B cell (primary cell): ENCODE measurements at regions not wholly inside any gene's neighbourhood (a gene's known extent, or its start where the extent isn't known, plus 50 kb on each side); places are given as distances from the start of the nearest gene placed in this dataset.

ENCODE experiments used
- ATAC-seq: fragments of 200-7000 bp; cut with Tn5 transposase; one replicate; pipeline ENCODE4 v1.10.0; 2021; ENCODE audit warnings: low read depth, mild to moderate bottlenecking, moderate number of reproducible peaks, moderate library complexity
- CTCF ChIA-PET: fragments of 350-600 bp; sonication (Branson Sonifier 250); formaldehyde crosslinking; loops from one replicate; lab custom pipeline; 2021; ENCODE audit warnings: antibody characterized with exemption, inconsistent platforms; lab: Charles Lee
- POLR2A ChIA-PET: fragments of 350-600 bp; sonication (Branson Sonifier 250); formaldehyde crosslinking; loops from one replicate; lab custom pipeline; 2021; ENCODE audit warnings: antibody characterized with exemption; lab: Charles Lee
- DNase-seq: peaks from one replicate; pipeline ENCODE4 v3.0.0; 2013
- H2AFZ ChIP-seq: 2 replicates; pipeline ENCODE4 v1.6.1; 2012; ENCODE audit warnings: mild to moderate bottlenecking, low read depth, low read length; ENCODE audit not compliant: insufficient read depth, poor library complexity, severe bottlenecking
- H3K27ac ChIP-seq, 2 donors: 1 replicate in 1 of 2; 2 replicates in 1 of 2; pipeline ENCODE4 v1.5.1; 2012 to 2013; ENCODE audit warnings: low read length in 2 of 2, mild to moderate bottlenecking in 2 of 2, moderate library complexity in 1 of 2
- H3K27me3 ChIP-seq, 4 experiments: fragments of 200-600 bp in 1 of 4; sonication (generic) in 1 of 4; replicated peaks in 1 of 4; 1 replicate in 2 of 4; 2 replicates in 2 of 4; pipeline versions ENCODE4 v1.6.1 to v1.7.0; 2013 to 2016; ENCODE audit warnings: low read length in 3 of 4, mild to moderate bottlenecking in 2 of 4, mixed read lengths in 1 of 4, moderate library complexity in 1 of 4; ENCODE audit not compliant: insufficient read depth in 4 of 4, control insufficient read depth in 3 of 4; ENCODE audit errors: control extremely low read depth in 1 of 4
- H3K36me3 ChIP-seq, 2 experiments: replicated peaks in 1 of 2; 1 replicate in 1 of 2; 2 replicates in 1 of 2; pipeline versions ENCODE4 v1.6.1 to v1.7.1; 2013; ENCODE audit warnings: low read length in 1 of 2; ENCODE audit not compliant: insufficient read depth in 2 of 2, control insufficient read depth in 1 of 2; ENCODE audit errors: control extremely low read depth in 1 of 2, extremely low read depth in 1 of 2
- H3K4me1 ChIP-seq, 2 donors: fragments of 200-600 bp in 1 of 2; sonication (generic) in 1 of 2; 1 replicate in 1 of 2; 2 replicates in 1 of 2; pipeline versions ENCODE4 v1.5.1 to v1.6.1; 2013 to 2017; ENCODE audit warnings: low read length in 2 of 2; ENCODE audit not compliant: control insufficient read depth in 2 of 2, insufficient read depth in 2 of 2
- H3K4me2 ChIP-seq: replicated peaks from 2 replicates; pipeline ENCODE3; 2012; ENCODE audit warnings: mild to moderate bottlenecking, low read depth, low read length; ENCODE audit not compliant: poor library complexity, severe bottlenecking
- H3K4me3 ChIP-seq, 5 experiments: fragments of 200-600 bp in 1 of 5; sonication (generic) in 1 of 5; 1 replicate in 3 of 5; 2 replicates in 2 of 5; pipeline versions ENCODE4 v1.5.1 to v1.7.0; 2011 to 2016; ENCODE audit warnings: low read length in 4 of 5, mild to moderate bottlenecking in 4 of 5, low read depth in 2 of 5, control low read depth in 1 of 5, moderate library complexity in 1 of 5; ENCODE audit not compliant: insufficient read depth in 1 of 5; ENCODE audit errors: control extremely low read depth in 1 of 5, extremely low read depth in 1 of 5
- H3K79me2 ChIP-seq: fragments of 200-600 bp; sonication (generic); one replicate; pipeline ENCODE4 v1.6.0; 2016; ENCODE audit warnings: low read length; ENCODE audit not compliant: control insufficient read depth, insufficient read depth
- H3K9ac ChIP-seq: fragments of 200-600 bp; sonication (generic); 2 replicates; pipeline ENCODE4 v1.6.1; 2017; ENCODE audit warnings: mild to moderate bottlenecking, low read length, moderate library complexity
- H3K9me3 ChIP-seq, 3 donors: one replicate each; pipeline versions ENCODE4 v1.6.1 to v1.7.1; 2013; ENCODE audit warnings: low read length in 2 of 3; ENCODE audit not compliant: control insufficient read depth in 2 of 3, insufficient read depth in 1 of 3; ENCODE audit errors: control extremely low read depth in 1 of 3
- H4K20me1 ChIP-seq: 2 replicates; pipeline ENCODE4 v1.6.0; 2012; ENCODE audit warnings: mild to moderate bottlenecking, low read length; ENCODE audit not compliant: insufficient read depth, control insufficient read depth, poor library complexity, severe bottlenecking
- H3K27ac Mint-ChIP-seq: one replicate; pipeline ENCODE4 v1.8.0; 2021; ENCODE audit warnings: mixed read lengths
- H3K27me3 Mint-ChIP-seq: one replicate; pipeline ENCODE4 v1.8.0; 2021; ENCODE audit warnings: mixed read lengths
- H3K4me1 Mint-ChIP-seq: one replicate; pipeline ENCODE4 v1.8.0; 2021; ENCODE audit warnings: mixed read lengths
- H3K4me3 Mint-ChIP-seq: one replicate; pipeline ENCODE4 v1.8.0; 2021; ENCODE audit warnings: mixed read lengths
- H3K9me3 Mint-ChIP-seq: one replicate; pipeline ENCODE4 v1.8.0; 2022; ENCODE audit warnings: mixed read lengths; ENCODE audit not compliant: insufficient read depth
- EZH2 ChIP-seq: IDR thresholded peaks from 2 replicates; pipeline ENCODE4 v1.6.1; 2012; ENCODE audit warnings: borderline replicate concordance, low read depth, mild to moderate bottlenecking, moderate library complexity, low read length; ENCODE audit not compliant: insufficient read depth, poor library complexity, severe bottlenecking
- WGBS: methylation state at CpG from one replicate; pipeline ENCODE4 v1.1.5; 2013; ENCODE audit warnings: missing lambda C conversion rate; ENCODE audit not compliant: insufficient coverage; 5-methylcytosine and 5-hydroxymethylcytosine counted together
- intact Hi-C: fragments of 100-400 bp; cut with micrococcal nuclease; formaldehyde crosslinking; loops from one replicate; pipeline ENCODE4 v1.10.0; 2022
- TF ChIP-seq, protein P1 (sequence below): fragments of 200-600 bp; IDR thresholded peaks from one replicate; pipeline ENCODE4 v1.8.0; 2022; ENCODE audit warnings: antibody characterized with exemption, mild to moderate bottlenecking

DNA sequence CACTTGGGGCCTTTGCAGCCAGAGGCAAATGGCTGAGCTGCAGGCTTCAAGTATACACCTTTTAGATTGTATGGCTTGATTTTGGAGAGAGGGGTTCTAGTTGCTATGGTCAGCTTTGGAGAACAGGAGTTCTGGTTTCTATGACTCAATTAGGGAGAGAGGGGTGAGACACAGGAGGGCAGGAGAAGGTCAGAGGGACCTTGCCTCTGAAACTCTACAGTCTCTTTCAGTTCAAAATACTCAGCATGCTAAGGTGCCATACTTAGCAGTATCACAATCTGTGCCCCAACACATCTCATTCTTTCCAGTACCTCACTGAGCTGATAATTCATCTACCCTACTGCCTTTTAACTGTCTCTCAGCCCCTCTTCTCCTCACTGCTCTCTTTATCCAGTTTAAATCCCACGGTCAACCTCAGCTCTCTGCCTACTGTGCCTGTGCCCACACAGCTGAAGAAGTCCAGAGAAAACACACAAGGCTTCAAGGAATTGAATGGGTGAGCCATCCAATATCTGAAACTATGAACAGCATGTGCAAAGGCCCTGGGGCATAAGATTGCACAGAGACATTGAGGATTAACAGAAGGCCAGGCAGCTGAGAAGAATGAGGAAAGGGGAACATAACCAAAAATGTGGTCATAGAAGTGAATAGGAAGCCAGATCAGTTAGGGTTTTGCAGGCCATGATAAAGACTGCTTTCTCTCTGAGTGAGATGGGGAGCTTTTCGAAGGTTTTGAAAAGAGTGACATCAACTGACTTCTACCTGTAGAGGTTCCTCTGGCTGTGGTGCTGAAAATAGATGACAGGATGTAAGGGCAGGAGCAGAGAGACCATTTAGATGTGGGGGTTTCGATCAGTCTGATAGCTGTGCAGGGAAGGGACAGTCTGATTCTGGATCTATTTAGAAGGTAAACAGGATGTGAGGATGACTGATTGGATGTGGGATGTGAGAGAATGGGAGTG is 54.5 kb upstream of the C3orf80 start:
- ChIA-PET POLR2A (no interaction called here), CTCF (no interaction called here)
- Mint-ChIP-seq H3K27ac (no peak overlapping the region), H3K4me3 (no peak overlapping the region), H3K4me1 (no peaks in the 10 kb centered on the region), H3K27me3 (no peaks in the 10 kb centered on the region), H3K9me3 (no peaks in the 10 kb centered on the region)
- no peaks in the 10 kb centered on the region for H3K79me2 ChIP-seq
- H3K27ac ChIP-seq = no peak overlapping the region
- H3K4me3 ChIP-seq = no peak overlapping the region
- no peak for DNase-seq
- no peak overlapping the region for H2AFZ ChIP-seq
- intact Hi-C loops = no loop called here
- no peak for ATAC-seq
- no peaks in the 10 kb centered on the region for H3K36me3 ChIP-seq
- TF ChIP-seq, protein P1, sequence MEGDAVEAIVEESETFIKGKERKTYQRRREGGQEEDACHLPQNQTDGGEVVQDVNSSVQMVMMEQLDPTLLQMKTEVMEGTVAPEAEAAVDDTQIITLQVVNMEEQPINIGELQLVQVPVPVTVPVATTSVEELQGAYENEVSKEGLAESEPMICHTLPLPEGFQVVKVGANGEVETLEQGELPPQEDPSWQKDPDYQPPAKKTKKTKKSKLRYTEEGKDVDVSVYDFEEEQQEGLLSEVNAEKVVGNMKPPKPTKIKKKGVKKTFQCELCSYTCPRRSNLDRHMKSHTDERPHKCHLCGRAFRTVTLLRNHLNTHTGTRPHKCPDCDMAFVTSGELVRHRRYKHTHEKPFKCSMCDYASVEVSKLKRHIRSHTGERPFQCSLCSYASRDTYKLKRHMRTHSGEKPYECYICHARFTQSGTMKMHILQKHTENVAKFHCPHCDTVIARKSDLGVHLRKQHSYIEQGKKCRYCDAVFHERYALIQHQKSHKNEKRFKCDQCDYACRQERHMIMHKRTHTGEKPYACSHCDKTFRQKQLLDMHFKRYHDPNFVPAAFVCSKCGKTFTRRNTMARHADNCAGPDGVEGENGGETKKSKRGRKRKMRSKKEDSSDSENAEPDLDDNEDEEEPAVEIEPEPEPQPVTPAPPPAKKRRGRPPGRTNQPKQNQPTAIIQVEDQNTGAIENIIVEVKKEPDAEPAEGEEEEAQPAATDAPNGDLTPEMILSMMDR = no peak
- no peak for TF ChIP-seq EZH2
- no peaks in the 10 kb centered on the region for H4K20me1 ChIP-seq
- H3K27me3 ChIP-seq = no peaks in the 10 kb centered on the region
- 66% methylated on average over 3 of the region's 3 CpGs for WGBS
- H3K4me2 ChIP-seq = no peak overlapping the region
- H3K9me3 ChIP-seq = no peaks in the 10 kb centered on the region
- H3K4me1 ChIP-seq = no peaks in the 10 kb centered on the region
- no peak overlapping the region for H3K9ac ChIP-seq

GRCh38 chr3:160171813-160172212 is 53.4 kb upstream of the C3orf80 start:
- intact Hi-C loops = no loop called here
- ChIA-PET CTCF (interaction anchor here (1.0 kb wide), 1 partner anchor 24 kb away, joined by 3 read pairs; no protein-coding TSS in a partner anchor), POLR2A (no interaction called here)

More at GRCh38 chr3:160171813-160172212, 53.4 kb upstream of the C3orf80 start:
- no peaks in the 10 kb centered on the region for H3K36me3 ChIP-seq
- no peak overlapping the region for H3K4me2 ChIP-seq
- 49% methylated on average over 3 of the region's 3 CpGs for WGBS
- H3K4me1 ChIP-seq = no peaks in the 10 kb centered on the region
- DNase-seq (no peak), ATAC-seq (no peak)
- no peaks in the 10 kb centered on the region for H3K79me2 ChIP-seq
- no peaks in the 10 kb centered on the region for H4K20me1 ChIP-seq
- Mint-ChIP-seq H3K9me3 (no peaks in the 10 kb centered on the region), H3K4me3 (no peak overlapping the region), H3K27ac (no peak overlapping the region), H3K4me1 (no peaks in the 10 kb centered on the region), H3K27me3 (no peaks in the 10 kb centered on the region)
- H3K9me3 ChIP-seq = no peaks in the 10 kb centered on the region
- H3K27me3 ChIP-seq = no peaks in the 10 kb centered on the region
- H3K4me3 ChIP-seq = no peak overlapping the region
- H3K9ac ChIP-seq = no peak overlapping the region
- no peak for TF ChIP-seq EZH2
- TF ChIP-seq, protein P1 = no peak
- no peak overlapping the region for H3K27ac ChIP-seq
- H2AFZ ChIP-seq = no peak overlapping the region
